ENCODE measurements at regions not wholly inside any gene's neighbourhood (a gene's known extent, or its start where the extent isn't known, plus 50 kb on each side); places are given as distances from the start of the nearest gene placed in this dataset.

- H3K4me1 ChIP-seq: no peaks in the 10 kb centered on the region
- no peaks in the 10 kb centered on the region for H3K9me3 ChIP-seq
- peaks cover 5% of the 10 kb centered on the region for H3K27me3 ChIP-seq (ENCODE audit: low read depth)
- intact Hi-C loops (cut with DNase I): no loop called here
- no peak for TF ChIP-seq CTCF (IDR thresholded peaks at IDR 0.05)
- DNase-seq (no peak), ATAC-seq (no peak)
- no peaks in the 10 kb centered on the region for H3K36me3 ChIP-seq
- no peak overlapping the region for H3K27ac ChIP-seq
- H3K4me3 ChIP-seq: no peak overlapping the region
These were observed 179.3 kb downstream of the TMEM18 start for GRCh38 chr2:497770-498492.

- Histone ChIP-seq H3K27me3 (ENCODE audit: low read depth) (peaks cover 5% of the 10 kb centered on the region), H3K27ac (no peak overlapping the region), H3K4me1 (no peaks in the 10 kb centered on the region), H3K9me3 (no peaks in the 10 kb centered on the region), H3K36me3 (no peaks in the 10 kb centered on the region), H3K4me3 (no peak overlapping the region)
- intact Hi-C loops (cut with DNase I): no loop called here
- no peak for ATAC-seq
- DNase-seq: no peak
- TF ChIP-seq CTCF (IDR thresholded peaks at IDR 0.05): no peak
These were observed 180.5 kb downstream of the TMEM18 start for GRCh38 chr2:496729-497128.

GRCh38 chr2:495745-496275, 181.4 kb downstream of the TMEM18 start:
- ATAC-seq: no peak
- H3K27ac ChIP-seq: no peak overlapping the region
- DNase-seq: no peak
- intact Hi-C loops (cut with DNase I): no loop called here
- H3K9me3 ChIP-seq: no peaks in the 10 kb centered on the region
- H3K4me1 ChIP-seq: no peaks in the 10 kb centered on the region
- TF ChIP-seq CTCF (IDR thresholded peaks at IDR 0.05): no peak
- H3K4me3 ChIP-seq: no peak overlapping the region
- H3K36me3 ChIP-seq: no peaks in the 10 kb centered on the region
- H3K27me3 ChIP-seq (ENCODE audit: low read depth): peaks cover 8% of the 10 kb centered on the region

- intact Hi-C loops (cut with DNase I): no loop called here
- Histone ChIP-seq H3K27me3 (ENCODE audit: low read depth) (peaks cover 8% of the 10 kb centered on the region), H3K9me3 (no peaks in the 10 kb centered on the region), H3K4me3 (no peak overlapping the region), H3K4me1 (no peaks in the 10 kb centered on the region), H3K27ac (no peak overlapping the region), H3K36me3 (no peaks in the 10 kb centered on the region)
- ATAC-seq (no peak), DNase-seq (no peak)
- TF ChIP-seq CTCF (IDR thresholded peaks at IDR 0.05): no peak
These were observed 182.4 kb downstream of the TMEM18 start for GRCh38 chr2:494853-495252.

- no peak for ATAC-seq
- H3K36me3 ChIP-seq: no peaks in the 10 kb centered on the region
These were observed 184.0 kb downstream of the TMEM18 start for GRCh38 chr2:493228-493627.

More at GRCh38 chr2:493228-493627, 184.0 kb downstream of the TMEM18 start:
- H3K4me1 ChIP-seq: no peaks in the 10 kb centered on the region
- H3K4me3 ChIP-seq: no peak overlapping the region
- H3K9me3 ChIP-seq: no peaks in the 10 kb centered on the region
- DNase-seq: no peak
- intact Hi-C loops (cut with DNase I): no loop called here
- H3K27ac ChIP-seq: no peak overlapping the region
- no peak for TF ChIP-seq CTCF (IDR thresholded peaks at IDR 0.05)
- peaks cover 8% of the 10 kb centered on the region for H3K27me3 ChIP-seq (ENCODE audit: low read depth)
